Stromal cell of bone marrow (primary cell): ENCODE measurements at regions not wholly inside any gene's neighbourhood (a gene's known extent, or its start where the extent isn't known, plus 50 kb on each side); places are given as distances from the start of the nearest gene placed in this dataset.

Source experiments
- DNase-seq: peaks from one replicate; pipeline ENCODE4 v3.0.0-alpha.2; 2012; ENCODE audit warnings: low read depth

GRCh38 chr12:66852091-66852490 lies 173.2 kb upstream of the GRIP1 start:
- DNase-seq: no peak

- DNase-seq: no peak
These were observed 173.9 kb upstream of the GRIP1 start for GRCh38 chr12:66852765-66853164.

- DNase-seq: no peak
These were observed 181.0 kb upstream of the GRIP1 start for GRCh38 chr12:66859751-66860440.

GRCh38 chr12:66860752-66861750 lies 182.2 kb upstream of the GRIP1 start:
- DNase-seq: peak; percentile 27

- DNase-seq: no peak
These were observed 183.6 kb upstream of the GRIP1 start for GRCh38 chr12:66862356-66862985.

GRCh38 chr12:66863276-66863675 lies 184.4 kb upstream of the GRIP1 start:
- no peak for DNase-seq

- DNase-seq: no peak
These were observed 199.0 kb upstream of the GRIP1 start for GRCh38 chr12:66877925-66878324.

GRCh38 chr12:66879409-66879808 lies 200.5 kb upstream of the GRIP1 start:
- no peak for DNase-seq

- DNase-seq: no peak
These were observed 202.5 kb upstream of the GRIP1 start for GRCh38 chr12:66881386-66881785.

GRCh38 chr12:66884091-66884490 lies 205.2 kb upstream of the GRIP1 start:
- no peak for DNase-seq

GRCh38 chr12:66885115-66885875 lies 206.4 kb upstream of the GRIP1 start:
- DNase-seq: no peak

- no peak for DNase-seq
These were observed 217.9 kb upstream of the GRIP1 start for GRCh38 chr12:66896797-66897196.

GRCh38 chr12:66898700-66899469 lies 220.0 kb upstream of the GRIP1 start:
- no peak for DNase-seq

GRCh38 chr12:66899588-66899987 lies 220.7 kb upstream of the GRIP1 start:
- DNase-seq: no peak

- no peak for DNase-seq
These were observed 221.7 kb upstream of the GRIP1 start for GRCh38 chr12:66900616-66901015.

GRCh38 chr12:66901138-66901932 lies 222.5 kb upstream of the GRIP1 start:
- DNase-seq: no peak

- DNase-seq: no peak
These were observed 223.1 kb upstream of the GRIP1 start for GRCh38 chr12:66902020-66902419.

GRCh38 chr12:66903782-66904396 lies 225.0 kb upstream of the GRIP1 start:
- DNase-seq: no peak

GRCh38 chr12:66905201-66905600 lies 226.3 kb upstream of the GRIP1 start:
- no peak for DNase-seq
